Small intestine (tissue), 7 donors: ENCODE measurements at regions not wholly inside any gene's neighbourhood (a gene's known extent, or its start where the extent isn't known, plus 50 kb on each side); places are given as distances from the start of the nearest gene placed in this dataset.

Source experiments
- DNase-seq, 2 donors: peaks; one replicate each; pipeline versions ENCODE4 v3.0.0 to v3.0.0-alpha.2; 2013
- FAIRE-seq: peaks from 2 replicates; lab custom pipeline; 2012; peaks lifted over from hg19 to GRCh38; lab: Jason Lieb, UNC
- H3K27ac ChIP-seq, 3 donors: one replicate each; pipeline ENCODE4 v1.5.1; 2013; ENCODE audit warnings: low read length in 2 of 3, mild to moderate bottlenecking in 2 of 3, control low read depth in 1 of 3, inconsistent platforms in 1 of 3, low read depth in 1 of 3, moderate library complexity in 1 of 3
- H3K27me3 ChIP-seq, 3 donors: one replicate each; pipeline ENCODE4 v1.6.1; 2013; ENCODE audit warnings: low read length in 3 of 3, inconsistent platforms in 1 of 3; ENCODE audit not compliant: control insufficient read depth in 3 of 3, insufficient read depth in 3 of 3
- H3K36me3 ChIP-seq, 3 donors: one replicate each; pipeline ENCODE4 v1.6.1; 2013; ENCODE audit warnings: low read length in 3 of 3, inconsistent platforms in 1 of 3, low read depth in 1 of 3, mild to moderate bottlenecking in 1 of 3, moderate library complexity in 1 of 3; ENCODE audit not compliant: control insufficient read depth in 3 of 3, insufficient read depth in 2 of 3
- H3K4me1 ChIP-seq, 3 donors: one replicate each; pipeline ENCODE4 v1.6.1; 2013; ENCODE audit warnings: low read length in 2 of 3, inconsistent platforms in 1 of 3, low read depth in 1 of 3, mild to moderate bottlenecking in 1 of 3, moderate library complexity in 1 of 3; ENCODE audit not compliant: control insufficient read depth in 3 of 3, insufficient read depth in 2 of 3
- H3K4me3 ChIP-seq, 3 donors: one replicate each; pipeline ENCODE4 v1.5.1; 2013; ENCODE audit warnings: low read length in 3 of 3, control low read depth in 1 of 3, inconsistent platforms in 1 of 3, low read depth in 1 of 3, mild to moderate bottlenecking in 1 of 3, moderate library complexity in 1 of 3
- H3K9me3 ChIP-seq, 2 donors: one replicate each; pipeline ENCODE4 v1.6.1; 2013; ENCODE audit warnings: low read depth in 1 of 2, low read length in 1 of 2; ENCODE audit not compliant: control insufficient read depth in 2 of 2, insufficient read depth in 1 of 2
- WGBS, 3 donors: extraction: QIAGEN DNeasy Blood & Tissue Kit; methylation state at CpG; one replicate each; pipeline ENCODE4 v1.1.7; 2013; 5-methylcytosine and 5-hydroxymethylcytosine counted together
- donor health status: healthy with polysubstance abuse.
- donor health status: control.
- donor health status: control.
- donor health status: Bipolar disorder and iron deficiency.
- donor health status: healthy.

DNA sequence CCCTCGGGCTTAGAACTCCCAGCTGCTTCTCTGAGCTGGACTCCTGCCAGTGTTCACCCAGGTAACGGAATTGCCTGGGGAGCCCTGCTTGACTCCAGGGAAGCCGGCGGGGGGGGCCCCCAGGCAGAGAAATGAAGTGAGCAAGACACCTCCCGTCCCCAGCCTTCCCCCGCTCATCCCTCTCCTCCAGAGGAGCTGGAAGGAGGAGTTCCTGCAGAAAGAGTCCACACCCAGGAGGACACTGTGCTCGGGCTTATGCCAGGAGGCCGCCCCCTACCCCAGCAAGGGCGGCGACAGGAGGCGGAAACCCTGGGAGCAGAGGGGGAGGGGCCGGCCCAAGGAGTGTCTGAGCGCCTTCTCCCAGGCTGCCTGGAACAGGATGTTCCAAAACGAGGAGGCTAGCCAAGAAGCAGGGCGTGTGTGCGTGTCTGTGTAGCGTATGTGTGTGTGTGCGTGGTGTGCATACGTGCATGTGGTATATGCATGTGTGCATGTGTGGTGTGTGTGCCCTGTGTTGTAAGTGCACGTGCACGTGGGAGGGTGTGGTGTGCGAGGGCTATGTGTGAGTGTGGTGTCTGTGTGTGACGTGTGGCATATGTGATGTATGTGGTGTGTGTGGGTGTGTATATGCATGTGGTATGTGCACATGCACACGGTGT, 511.3 kb downstream of the SHQ1 start:
- WGBS, 3 donors: 11 to 23% (median 22%) methylated on average over 24 of the region's 24 CpGs
- peak overlapping the region in 1 of 3 donors; percentile 13 for H3K27ac ChIP-seq
- FAIRE-seq: no peak

DNA sequence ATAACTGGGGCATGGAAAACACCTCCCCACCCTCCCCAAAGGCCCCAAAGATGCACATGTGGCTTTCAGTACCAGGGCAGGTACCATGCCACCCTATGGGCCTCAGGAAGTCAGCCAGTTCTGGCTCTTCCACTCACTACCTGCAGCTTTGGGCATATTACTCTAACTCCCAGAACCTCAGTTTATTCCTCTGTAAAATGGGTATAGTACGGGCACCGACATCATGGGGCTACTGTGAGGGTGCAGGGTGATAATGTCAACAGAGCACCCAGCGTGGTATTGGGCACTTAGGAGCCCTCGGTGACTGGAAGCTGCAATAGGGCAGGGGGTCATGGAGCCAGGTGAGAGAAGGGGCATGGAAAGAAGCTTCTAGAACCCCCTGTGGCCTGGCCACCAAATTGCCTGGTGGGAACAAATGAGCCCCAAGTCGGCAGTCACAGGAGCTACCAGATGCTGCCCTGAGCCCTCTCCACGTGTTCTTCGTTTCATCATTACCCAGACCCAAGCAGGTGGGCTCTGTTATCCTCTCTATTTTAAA, 512.1 kb downstream of the SHQ1 start:
- WGBS, 3 donors: 66 to 82% (median 80%) methylated on average over 7 of the region's 7 CpGs
- no peak for FAIRE-seq
- Histone ChIP-seq H3K4me3 (no peak overlapping the region), H3K4me1 (peaks cover 0 to 9% (median 2%) of the 10 kb centered on the region in 3 donors), H3K36me3 (no peaks in the 10 kb centered on the region), H3K9me3 (peaks cover 0 to 3% of the 10 kb centered on the region in 2 donors), H3K27me3 (peaks cover 0 to 5% (median 0%) of the 10 kb centered on the region in 3 donors), H3K27ac (no peak overlapping the region)
- no peak for DNase-seq

More for the DNA sequence above, 511.3 kb downstream of the SHQ1 start:
- Histone ChIP-seq H3K4me1 (peaks cover 0 to 9% (median 2%) of the 10 kb centered on the region in 3 donors), H3K4me3 (peak overlapping the region in 1 of 3 donors; percentile 3), H3K27me3 (peaks cover 0 to 5% (median 0%) of the 10 kb centered on the region in 3 donors), H3K36me3 (no peaks in the 10 kb centered on the region), H3K9me3 (peaks cover 0 to 3% of the 10 kb centered on the region in 2 donors)
- DNase-seq: peak; percentile 84 to 91

DNA sequence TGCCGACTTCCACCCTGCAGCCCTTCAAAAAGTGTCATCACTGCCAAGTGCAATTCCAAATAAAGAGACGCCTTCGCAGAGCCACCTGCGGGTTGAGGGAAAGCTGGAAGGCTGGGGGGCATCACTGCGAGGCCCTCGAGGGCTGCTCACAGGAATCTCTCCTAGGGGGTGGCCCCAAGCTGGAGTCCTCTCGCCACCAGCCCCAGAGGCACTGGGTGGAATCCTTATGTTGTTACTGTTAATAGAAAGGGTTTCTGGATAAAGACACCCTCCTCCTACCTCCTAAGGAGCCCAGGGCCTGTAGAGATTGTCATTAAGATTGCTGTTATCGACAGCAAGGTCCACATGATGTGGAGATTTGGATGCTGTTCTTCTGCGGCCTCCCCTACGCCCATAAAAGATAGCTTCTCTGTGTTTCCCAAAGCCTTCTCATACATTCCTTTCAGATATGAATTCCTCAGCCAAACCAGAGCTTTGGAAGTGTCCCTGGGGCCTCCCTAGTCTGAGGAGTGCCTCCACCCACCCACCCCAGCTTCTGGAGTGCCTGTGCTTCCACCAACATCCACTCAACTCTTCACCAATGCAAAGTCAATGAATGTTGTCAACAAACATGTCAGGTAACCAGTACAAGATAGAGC, 512.7 kb downstream of the SHQ1 start:
- no peak overlapping the region for H3K27ac ChIP-seq
- H3K4me3 ChIP-seq: no peak overlapping the region
- no peaks in the 10 kb centered on the region for H3K36me3 ChIP-seq
- no peak for DNase-seq
- 72 to 83% (median 72%) methylated on average over 10 of the region's 10 CpGs for WGBS, 3 donors
- no peak for FAIRE-seq
- H3K27me3 ChIP-seq: peaks cover 0 to 5% (median 0%) of the 10 kb centered on the region in 3 donors
- H3K9me3 ChIP-seq: peaks cover 0 to 3% of the 10 kb centered on the region in 2 donors
- peaks cover 0 to 9% (median 2%) of the 10 kb centered on the region in 3 donors for H3K4me1 ChIP-seq

DNA sequence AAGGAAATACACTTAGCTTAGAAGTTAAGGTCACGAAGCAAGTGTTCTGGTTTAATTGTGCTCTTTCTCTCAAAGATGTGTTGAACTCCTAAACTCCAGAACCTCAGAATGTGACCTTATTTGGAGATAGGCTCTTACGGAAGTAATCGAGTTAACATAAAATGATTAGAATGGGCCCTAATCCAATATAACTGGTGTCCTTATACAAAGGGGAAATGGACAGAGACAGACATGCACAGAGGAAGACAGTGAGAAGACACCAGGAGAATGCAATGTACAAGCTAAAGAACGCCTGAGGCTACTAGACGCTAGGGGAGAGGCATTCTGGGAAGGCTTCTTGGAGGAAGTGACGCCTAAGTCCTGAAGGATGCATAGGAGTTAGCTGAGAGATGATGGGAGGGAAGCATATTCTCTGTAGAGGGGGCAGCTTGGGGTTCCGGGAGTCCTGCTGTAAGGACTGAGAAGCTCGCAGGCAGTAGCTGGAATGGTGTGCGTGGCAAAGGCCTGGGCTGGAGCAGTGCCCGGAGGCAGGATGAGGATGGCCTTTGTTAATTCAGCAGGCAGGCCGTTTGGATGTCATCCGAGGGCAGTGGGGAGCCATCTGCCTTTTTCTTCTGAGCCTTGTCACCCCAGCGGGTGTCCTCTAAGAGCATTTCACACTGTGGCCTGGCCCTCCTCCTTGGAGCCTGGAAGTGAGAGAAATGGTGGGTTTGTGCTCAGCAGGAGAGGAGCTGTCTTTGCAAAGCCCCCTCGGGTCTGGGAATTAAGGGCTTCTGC, 513.4 kb downstream of the SHQ1 start:
- H3K27me3 ChIP-seq: peaks cover 0 to 5% (median 0%) of the 10 kb centered on the region in 3 donors
- H3K4me1 ChIP-seq: peaks cover 0 to 9% (median 2%) of the 10 kb centered on the region in 3 donors
- 85 to 87% (median 87%) methylated on average over 14 of the region's 14 CpGs for WGBS, 3 donors
- no peaks in the 10 kb centered on the region for H3K36me3 ChIP-seq
- peaks cover 0 to 3% of the 10 kb centered on the region in 2 donors for H3K9me3 ChIP-seq
- no peak overlapping the region for H3K27ac ChIP-seq
- DNase-seq: no peak
- FAIRE-seq: no peak
- H3K4me3 ChIP-seq: no peak overlapping the region

DNA sequence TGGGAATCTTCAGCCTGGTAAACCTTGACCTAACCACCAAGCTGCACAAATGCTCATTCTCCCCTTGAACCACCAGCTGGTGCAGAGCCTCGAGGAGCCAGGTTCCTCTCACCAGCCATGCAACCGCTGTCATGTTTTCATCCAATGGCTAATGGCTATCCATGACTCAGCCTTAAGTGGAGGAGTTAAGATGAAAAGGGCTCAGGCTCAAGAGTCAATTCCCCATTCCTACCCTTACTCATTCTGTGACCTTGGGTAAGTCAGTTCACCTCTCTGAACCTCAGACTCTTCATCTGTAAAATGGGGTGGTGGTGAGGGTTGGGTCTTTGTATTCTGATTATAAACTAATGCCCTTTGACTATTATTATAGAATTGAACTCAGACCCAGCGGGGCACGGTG, 515.6 kb downstream of the SHQ1 start:
- Histone ChIP-seq H3K36me3 (no peaks in the 10 kb centered on the region), H3K4me1 (peaks cover 0 to 11% (median 2%) of the 10 kb centered on the region in 3 donors), H3K27me3 (peaks cover 0 to 5% (median 0%) of the 10 kb centered on the region in 3 donors), H3K4me3 (no peak overlapping the region), H3K9me3 (peaks cover 0 to 3% of the 10 kb centered on the region in 2 donors), H3K27ac (no peak overlapping the region)
- FAIRE-seq (no peak), DNase-seq (no peak)
- WGBS, 3 donors: 76 to 90% (median 86%) methylated on average over 4 of the region's 4 CpGs

DNA sequence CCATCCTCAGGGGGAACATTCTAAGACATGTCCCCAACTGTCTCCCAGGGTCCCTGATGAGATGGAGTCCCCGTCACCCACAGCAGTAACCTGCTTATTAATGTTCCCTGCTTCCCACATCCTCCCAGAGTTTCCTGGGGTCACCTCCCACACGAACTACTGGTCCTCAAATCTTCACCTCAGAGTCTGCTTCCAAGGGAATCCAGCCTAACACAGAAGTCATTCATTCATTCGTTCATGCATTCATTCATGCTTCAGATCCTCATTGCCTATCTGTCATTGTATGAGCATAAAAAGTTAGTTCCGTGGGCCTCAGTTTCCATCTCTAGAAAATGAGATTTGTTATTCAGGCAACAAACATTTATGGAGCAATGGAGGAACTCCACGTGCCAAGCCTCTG, 516.2 kb downstream of the SHQ1 start:
- H3K9me3 ChIP-seq: peaks cover 0 to 3% of the 10 kb centered on the region in 2 donors
- 74 to 87% (median 78%) methylated on average over 5 of the region's 5 CpGs for WGBS, 3 donors
- FAIRE-seq: no peak
- no peak overlapping the region for H3K4me3 ChIP-seq
- DNase-seq: no peak
- H3K27me3 ChIP-seq: peaks cover 0 to 5% (median 0%) of the 10 kb centered on the region in 3 donors
- peaks cover 0 to 8% (median 0%) of the 10 kb centered on the region in 3 donors for H3K4me1 ChIP-seq
- H3K36me3 ChIP-seq: no peaks in the 10 kb centered on the region
- no peak overlapping the region for H3K27ac ChIP-seq

DNA sequence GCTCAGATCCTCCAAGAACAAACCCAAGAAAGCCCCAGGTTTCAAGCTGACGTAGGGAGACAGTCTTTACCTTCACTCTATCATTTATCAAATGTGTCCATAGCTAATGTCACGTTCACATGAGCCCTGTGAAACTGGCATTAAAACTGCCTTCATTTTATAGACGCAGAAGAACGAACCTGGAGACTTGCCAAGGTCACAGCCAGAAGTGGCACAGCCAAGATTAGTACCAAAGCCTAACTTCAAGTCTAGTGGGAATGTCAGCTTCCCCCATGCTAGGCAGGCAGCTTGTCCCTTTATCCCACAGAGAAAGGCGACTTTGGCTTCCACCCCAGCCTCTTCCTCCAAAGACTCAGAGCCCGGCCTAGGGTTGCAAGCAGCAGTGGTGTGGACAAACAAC, 517.2 kb downstream of the SHQ1 start:
- Histone ChIP-seq H3K4me3 (no peak overlapping the region), H3K36me3 (no peaks in the 10 kb centered on the region), H3K27me3 (peaks cover 0 to 10% (median 0%) of the 10 kb centered on the region in 3 donors), H3K4me1 (peaks cover 0 to 2% (median 0%) of the 10 kb centered on the region in 3 donors), H3K27ac (no peak overlapping the region), H3K9me3 (peaks cover 0 to 3% of the 10 kb centered on the region in 2 donors)
- DNase-seq (no peak), FAIRE-seq (no peak)
- 42 to 63% (median 42%) methylated on average over 6 of the region's 6 CpGs for whole genome bisulfite sequencing, 3 donors

DNA sequence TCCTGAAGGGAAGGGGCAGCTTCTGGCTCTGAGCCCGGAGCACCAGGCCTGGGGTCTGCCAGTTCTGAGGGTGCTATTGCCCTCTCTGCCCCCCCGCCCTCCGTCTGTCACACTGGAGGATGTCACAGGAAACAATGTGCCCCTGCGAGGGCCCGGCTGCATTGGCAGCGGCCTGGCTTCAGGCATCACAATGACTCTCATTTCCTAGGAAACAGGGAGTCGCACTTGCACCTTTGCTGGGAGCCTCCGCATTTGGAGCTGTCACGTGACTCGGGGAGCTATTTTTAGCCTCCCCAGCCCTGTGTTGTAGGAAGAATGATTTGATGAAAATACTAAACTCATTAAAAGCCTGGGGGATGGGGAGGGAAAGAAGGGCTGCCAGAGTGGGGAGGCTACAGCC, 518.9 kb downstream of the SHQ1 start:
- H3K4me3 ChIP-seq: no peak overlapping the region
- H3K4me1 ChIP-seq: peaks cover 0 to 2% (median 0%) of the 10 kb centered on the region in 3 donors
- no peaks in the 10 kb centered on the region for H3K36me3 ChIP-seq
- peaks cover 0 to 3% of the 10 kb centered on the region in 2 donors for H3K9me3 ChIP-seq
- 34 to 80% (median 64%) methylated on average over 10 of the region's 10 CpGs for WGBS, 3 donors
- peak overlapping the region in 1 of 3 donors; percentile 16 for H3K27ac ChIP-seq
- DNase-seq (peak in 1 of 2 donors; percentile 39), FAIRE-seq (no peak)
- H3K27me3 ChIP-seq: peaks cover 0 to 10% (median 0%) of the 10 kb centered on the region in 3 donors
